HFFc6 (cell line): ENCODE measurements at regions not wholly inside any gene's neighbourhood (a gene's known extent, or its start where the extent isn't known, plus 50 kb on each side); places are given as distances from the start of the nearest gene placed in this dataset.

Experiments used
- DNase-seq: peaks from one replicate; pipeline ENCODE4 v3.0.0-alpha.2; 2018
- H3K27ac Mint-ChIP-seq: 2 replicates; pipeline ENCODE4 v1.8.0; 2020; ENCODE audit warnings: mild to moderate bottlenecking, mixed read lengths
- H3K27me3 Mint-ChIP-seq: 2 replicates; pipeline ENCODE4 v1.8.0; 2021; ENCODE audit warnings: mild to moderate bottlenecking, moderate library complexity, mixed read lengths; ENCODE audit not compliant: insufficient read depth
- H3K36me3 Mint-ChIP-seq: 2 replicates; pipeline ENCODE4 v1.8.0; 2021; ENCODE audit warnings: low read depth, mixed read lengths
- H3K4me1 Mint-ChIP-seq: 2 replicates; pipeline ENCODE4 v1.8.0; 2020; ENCODE audit warnings: low read depth, mixed read lengths
- H3K4me3 Mint-ChIP-seq: 2 replicates; pipeline ENCODE4 v1.8.0; 2020; ENCODE audit warnings: mild to moderate bottlenecking, moderate library complexity, mixed read lengths
- H3K9me3 Mint-ChIP-seq: 2 replicates; pipeline ENCODE4 v1.8.0; 2020; ENCODE audit warnings: mild to moderate bottlenecking, mixed read lengths
- CTCF ChIP-seq: fragments of 200-600 bp; sonication (generic); IDR thresholded peaks from 2 replicates; pipeline ENCODE4 v1.5.0; 2021; ENCODE audit warnings: antibody characterized with exemption, mild to moderate bottlenecking

- DNase-seq: no peak
- Mint-ChIP-seq H3K27ac (no peak overlapping the region), H3K4me3 (no peak overlapping the region), H3K36me3 (no peaks in the 10 kb centered on the region), H3K27me3 (no peaks in the 10 kb centered on the region), H3K9me3 (peaks cover 24% of the 10 kb centered on the region), H3K4me1 (no peaks in the 10 kb centered on the region)
- TF ChIP-seq CTCF: no peak
These were observed 1339.3 kb upstream of the C9orf72 start for GRCh38 chr9:28912621-28913020.

GRCh38 chr9:28915202-28915930 lies 1342.1 kb upstream of the C9orf72 start:
- TF ChIP-seq CTCF: no peak
- H3K4me3 Mint-ChIP-seq: no peak overlapping the region
- H3K27ac Mint-ChIP-seq: no peak overlapping the region
- no peak for DNase-seq
- peaks cover 30% of the 10 kb centered on the region for H3K9me3 Mint-ChIP-seq
- H3K4me1 Mint-ChIP-seq: no peaks in the 10 kb centered on the region
- no peaks in the 10 kb centered on the region for H3K36me3 Mint-ChIP-seq
- no peaks in the 10 kb centered on the region for H3K27me3 Mint-ChIP-seq

- H3K4me1 Mint-ChIP-seq: no peaks in the 10 kb centered on the region
- no peak overlapping the region for H3K4me3 Mint-ChIP-seq
- H3K27ac Mint-ChIP-seq: no peak overlapping the region
- no peak for TF ChIP-seq CTCF
- DNase-seq: no peak
- H3K27me3 Mint-ChIP-seq: no peaks in the 10 kb centered on the region
- no peaks in the 10 kb centered on the region for H3K36me3 Mint-ChIP-seq
- H3K9me3 Mint-ChIP-seq: peaks cover 30% of the 10 kb centered on the region
These were observed 1343.1 kb upstream of the C9orf72 start for GRCh38 chr9:28916348-28916747.

GRCh38 chr9:28921857-28922500 lies 1348.7 kb upstream of the C9orf72 start:
- Mint-ChIP-seq H3K27me3 (no peaks in the 10 kb centered on the region), H3K4me3 (no peak overlapping the region), H3K9me3 (peaks cover 27% of the 10 kb centered on the region), H3K36me3 (no peaks in the 10 kb centered on the region), H3K27ac (no peak overlapping the region), H3K4me1 (no peaks in the 10 kb centered on the region)
- DNase-seq: no peak
- no peak for TF ChIP-seq CTCF

GRCh38 chr9:28922891-28923290 lies 1349.6 kb upstream of the C9orf72 start:
- TF ChIP-seq CTCF: no peak
- DNase-seq: no peak
- no peak overlapping the region for H3K4me3 Mint-ChIP-seq
- no peak overlapping the region for H3K27ac Mint-ChIP-seq
- no peaks in the 10 kb centered on the region for H3K27me3 Mint-ChIP-seq
- H3K4me1 Mint-ChIP-seq: no peaks in the 10 kb centered on the region
- peaks cover 22% of the 10 kb centered on the region for H3K9me3 Mint-ChIP-seq
- H3K36me3 Mint-ChIP-seq: no peaks in the 10 kb centered on the region
